ENCODE measurements at regions not wholly inside any gene's neighbourhood (a gene's known extent, or its start where the extent isn't known, plus 50 kb on each side); places are given as distances from the start of the nearest gene placed in this dataset.
"Not testable (repeated sequence)": the region's sequence is repeated elsewhere in the genome, so short reads cannot be mapped to it uniquely, and the experiment has no call there.

DNA sequence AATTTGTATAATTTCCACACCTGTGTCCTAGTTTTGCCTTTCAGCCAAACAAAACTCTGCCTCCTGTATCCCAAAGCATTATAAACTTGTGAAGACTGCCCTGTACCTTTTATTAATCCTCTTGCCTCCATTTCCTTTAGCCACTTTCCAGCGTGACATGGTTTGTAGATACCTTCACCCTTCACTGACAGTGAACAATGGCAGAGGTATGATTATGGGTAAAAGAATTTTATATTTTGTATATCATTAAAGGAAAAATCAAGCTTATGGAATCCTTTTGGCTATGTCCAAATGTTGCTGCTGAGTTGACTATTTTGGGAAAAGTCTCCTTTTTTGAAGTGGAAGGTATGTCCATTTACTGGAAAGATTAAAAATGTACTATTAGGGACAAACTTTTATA lies 251.7 kb downstream of the HNMT start:
- DNase-seq (ENCODE audit: low read depth in 2 of 2): no peak

DNA sequence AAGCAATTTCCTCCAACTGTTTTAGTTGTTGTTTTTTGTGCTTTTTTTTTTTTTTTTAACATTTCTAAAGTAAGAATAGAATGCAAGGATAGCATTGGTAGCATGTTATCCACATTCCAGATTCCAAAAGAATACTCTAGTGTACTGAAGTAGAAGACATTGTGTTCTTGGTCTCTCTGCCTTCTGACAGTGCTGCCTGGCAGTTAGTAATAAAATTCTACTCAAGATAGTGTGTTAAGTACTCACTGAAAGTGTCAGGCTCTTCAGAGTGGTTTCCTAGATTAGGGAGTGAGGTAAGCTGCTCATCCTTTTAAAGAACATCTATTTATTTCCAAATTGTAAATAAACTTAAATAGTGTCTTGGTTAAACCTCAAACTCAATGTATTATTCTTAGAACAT lies 253.7 kb downstream of the HNMT start:
- no peak for DNase-seq (ENCODE audit: low read depth in 2 of 2)

GRCh38 chr2:138218397-138218796 lies 254.1 kb downstream of the HNMT start:
- no peak for DNase-seq (ENCODE audit: low read depth in 2 of 2)

- DNase-seq (ENCODE audit: low read depth in 2 of 2): no peak
Measured at GRCh38 chr2:138219961-138220360, 255.7 kb downstream of the HNMT start.

- DNase-seq (ENCODE audit: low read depth in 2 of 2): no peak
Measured at GRCh38 chr2:138221358-138221757, 257.1 kb downstream of the HNMT start.

- no peak for DNase-seq (ENCODE audit: low read depth in 2 of 2)
Measured at GRCh38 chr2:138223319-138223718, 259.0 kb downstream of the HNMT start.

DNA sequence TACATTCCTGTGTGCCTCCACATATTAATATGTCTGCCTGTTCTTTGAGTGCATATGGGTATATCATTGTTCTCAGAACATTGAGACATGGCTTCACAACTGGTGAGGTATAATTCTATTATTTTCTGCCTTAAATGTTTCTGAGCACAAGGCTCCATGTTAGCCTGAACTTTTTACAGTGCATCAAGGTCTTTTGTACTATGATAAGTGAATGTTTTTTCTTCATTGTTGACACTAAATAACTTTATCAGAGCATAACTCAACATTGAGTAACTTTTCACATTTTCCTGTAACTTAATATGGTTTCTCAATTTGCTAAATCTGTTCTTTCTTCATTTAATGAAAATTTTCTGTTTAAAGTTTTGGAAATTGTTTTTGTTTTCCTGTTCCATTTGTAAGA lies 262.9 kb downstream of the HNMT start:
- DNase-seq (ENCODE audit: low read depth in 2 of 2): no peak

- no peak for DNase-seq (ENCODE audit: low read depth in 2 of 2)
Measured at GRCh38 chr2:138228101-138228500, 263.8 kb downstream of the HNMT start.

GRCh38 chr2:138234265-138234664 lies 267.3 kb upstream of the SPOPL start:
- DNase-seq (ENCODE audit: low read depth in 2 of 2): no peak

GRCh38 chr2:138235041-138235440 lies 266.5 kb upstream of the SPOPL start:
- no peak for DNase-seq (ENCODE audit: low read depth in 2 of 2)

- no peak for DNase-seq (ENCODE audit: low read depth in 2 of 2)
Measured at GRCh38 chr2:138236142-138236541, 265.4 kb upstream of the SPOPL start.

- DNase-seq (ENCODE audit: low read depth in 2 of 2): no peak
Measured at GRCh38 chr2:138237667-138238384, 263.7 kb upstream of the SPOPL start.

DNA sequence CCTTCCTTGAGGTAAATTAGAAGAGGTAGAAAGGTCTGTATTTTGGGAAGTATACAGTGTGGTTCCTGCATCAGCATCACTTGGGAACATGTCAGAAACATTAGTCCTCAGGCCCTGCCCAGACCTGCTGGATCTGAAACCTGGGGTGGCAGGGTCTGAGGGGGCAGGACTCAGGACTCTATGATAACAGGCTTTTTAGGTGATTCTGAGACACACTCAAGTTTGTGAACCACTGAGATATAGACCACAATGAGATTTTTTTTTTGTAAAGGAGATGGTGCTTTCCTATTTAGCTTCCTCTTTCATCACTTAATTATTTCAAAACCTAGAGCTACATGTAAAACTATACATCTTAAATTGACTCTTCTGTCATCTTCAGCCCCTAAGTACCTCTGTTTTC lies 262.7 kb upstream of the SPOPL start:
- no peak for DNase-seq (ENCODE audit: low read depth in 2 of 2)

DNA sequence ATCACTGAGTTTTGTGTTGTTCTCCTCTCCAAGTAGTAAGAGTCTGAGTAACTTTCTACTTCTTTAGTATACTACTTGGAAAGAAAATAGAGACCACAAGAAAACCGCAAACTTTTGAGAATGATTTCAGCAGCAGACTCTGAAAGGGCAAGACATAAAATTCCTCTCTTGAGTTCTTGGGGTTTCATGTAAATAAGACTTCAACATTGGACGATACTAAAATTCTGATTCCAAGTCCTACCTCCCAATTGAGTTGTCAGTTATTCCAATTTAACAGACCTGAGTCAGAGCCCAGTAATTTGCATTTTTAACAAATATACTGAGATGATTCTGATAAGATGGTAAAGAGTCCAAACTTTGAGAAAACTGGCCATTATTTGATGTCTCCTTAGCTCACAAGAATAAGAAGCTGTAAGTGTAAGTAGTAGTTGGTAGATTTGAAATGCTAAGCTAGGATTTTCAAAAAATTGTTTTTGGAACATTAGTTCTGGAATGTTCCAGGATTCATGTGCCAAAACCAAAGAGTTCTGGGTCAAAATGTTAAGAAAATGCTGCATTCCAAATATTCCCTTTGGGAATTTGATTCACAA lies 261.6 kb upstream of the SPOPL start:
- DNase-seq (ENCODE audit: low read depth in 2 of 2): peak; percentile 20 to 22

GRCh38 chr2:138243372-138243771 lies 258.2 kb upstream of the SPOPL start:
- no peak for DNase-seq (ENCODE audit: low read depth in 2 of 2)

- no peak for DNase-seq (ENCODE audit: low read depth in 2 of 2)
Measured at GRCh38 chr2:138244501-138244925, 257.1 kb upstream of the SPOPL start.

- DNase-seq (ENCODE audit: low read depth in 2 of 2): no peak
Measured at GRCh38 chr2:138245310-138245709, 256.3 kb upstream of the SPOPL start.

DNA sequence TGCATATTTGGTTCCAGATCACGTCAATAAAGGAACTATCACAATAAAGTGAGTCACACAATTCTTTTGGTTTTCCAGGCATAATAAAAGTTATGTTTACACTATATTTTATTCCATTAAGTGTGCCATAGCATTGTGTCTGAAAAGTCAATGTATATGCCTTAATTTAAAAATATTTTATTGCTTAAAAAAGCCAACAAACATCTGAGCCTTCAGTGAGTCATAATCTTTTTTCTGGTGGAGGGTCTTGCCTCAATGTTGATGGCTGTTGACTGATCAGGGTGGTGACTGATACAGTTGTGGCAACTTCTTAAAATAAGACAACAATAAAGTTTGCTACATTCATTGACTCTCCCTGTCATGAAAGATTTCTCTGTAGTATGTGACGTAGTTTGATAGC lies 254.3 kb upstream of the SPOPL start:
- no peak for DNase-seq (ENCODE audit: low read depth in 2 of 2)

DNA sequence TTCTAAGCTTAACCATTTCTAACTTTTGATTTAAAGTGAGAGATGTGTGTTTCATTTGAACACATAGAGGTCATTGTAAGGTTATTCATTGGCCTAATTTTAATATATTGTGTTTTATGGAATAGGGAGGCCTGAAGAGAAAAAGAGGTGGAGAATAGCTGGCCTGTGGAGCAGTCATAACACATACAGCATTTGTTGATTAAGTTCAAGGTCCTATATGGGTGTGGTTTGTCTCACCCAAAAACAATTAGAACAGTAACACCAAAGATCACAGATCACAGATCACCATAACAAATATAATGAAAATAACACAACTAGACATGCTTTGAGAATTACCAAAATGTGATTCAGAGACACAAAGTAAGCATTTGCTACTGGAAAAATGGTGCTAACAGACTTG lies 252.4 kb upstream of the SPOPL start:
- no peak for DNase-seq (ENCODE audit: low read depth in 2 of 2)

GRCh38 chr2:138250843-138251320 lies 250.7 kb upstream of the SPOPL start:
- not testable (repeated sequence) for DNase-seq (ENCODE audit: low read depth in 2 of 2)

GRCh38 chr2:138252587-138252986 lies 249.0 kb upstream of the SPOPL start:
- DNase-seq (ENCODE audit: low read depth in 2 of 2): no peak

GRCh38 chr2:138255670-138256069 lies 245.9 kb upstream of the SPOPL start:
- no peak for DNase-seq (ENCODE audit: low read depth in 2 of 2)

DNA sequence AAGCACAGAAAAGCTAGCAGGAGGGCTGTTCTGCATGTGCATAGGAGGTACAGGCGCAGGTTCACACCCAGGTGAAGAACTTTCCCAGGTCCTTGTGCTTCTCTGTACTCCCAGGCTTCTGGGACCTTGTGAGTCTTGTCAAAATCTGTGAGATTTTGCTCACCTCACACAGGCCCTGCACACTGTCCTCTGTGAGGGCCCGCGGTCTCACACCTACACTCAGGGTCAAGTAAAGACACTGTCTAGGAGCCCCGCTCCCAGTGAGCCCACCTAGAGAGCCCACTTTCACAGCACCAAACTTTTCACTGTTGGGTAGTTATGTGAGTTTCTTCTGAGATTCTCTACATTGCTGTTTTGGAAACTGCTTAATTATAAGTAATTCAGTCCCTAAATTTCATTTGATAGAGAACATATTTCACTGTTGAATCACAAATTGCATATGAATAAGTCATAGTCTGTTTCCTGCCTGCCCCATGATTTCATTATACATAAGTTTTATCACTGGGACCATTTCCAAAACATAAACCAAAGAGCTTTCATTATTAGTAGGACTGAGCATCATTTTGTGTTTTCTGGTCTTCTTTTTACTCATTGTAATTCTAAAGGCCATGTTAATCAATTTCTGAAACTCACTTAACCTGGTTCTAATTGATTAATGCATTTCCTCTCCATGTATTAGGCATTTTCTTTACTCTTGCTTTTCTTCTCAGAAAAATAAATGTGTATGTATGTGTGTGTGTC lies 234.2 kb upstream of the SPOPL start:
- DNase-seq (ENCODE audit: low read depth in 2 of 2): peak; percentile 71 to 72
